PC-3 (cell line): ENCODE measurements at regions not wholly inside any gene's neighbourhood (a gene's known extent, or its start where the extent isn't known, plus 50 kb on each side); places are given as distances from the start of the nearest gene placed in this dataset.
"Not testable (repeated sequence)": the region's sequence is repeated elsewhere in the genome, so short reads cannot be mapped to it uniquely, and the experiment has no call there.

ENCODE experiments used
- ATAC-seq: fragments of 200-7000 bp; cut with Tn5 transposase; 2 replicates; pipeline ENCODE4 v1.9.1; 2020; ENCODE audit warnings: mild to moderate bottlenecking, moderate library complexity
- BruUV-seq: library from RNA; stranded (reverse); fragments of 400-500 nt; replicated peaks from 2 replicates; lab custom pipeline; 2021; lab: Mats Ljungman, UMichigan
- CTCF ChIA-PET: fragments of 300-600 bp; sonication (Branson Sonifier 250); formaldehyde crosslinking; loops from one replicate; lab custom pipeline; 2022; ENCODE audit warnings: antibody characterized with exemption; lab: Charles Lee
- POLR2A ChIA-PET: fragments of 300-600 bp; sonication (Branson Sonifier 250); formaldehyde crosslinking; loops from one replicate; lab custom pipeline; 2022; ENCODE audit warnings: antibody characterized with exemption; ENCODE audit not compliant: unreplicated experiment; lab: Charles Lee
- DNase-seq: peaks from one replicate; pipeline ENCODE4 v3.0.0-alpha.2; 2015
- H2AFZ ChIP-seq: fragments of 300-600 bp; sonication (generic); 2 replicates; pipeline ENCODE4 v1.6.0; 2016; ENCODE audit warnings: antibody characterized with exemption, low read length
- H3F3A ChIP-seq: fragments of 300-600 bp; sonication (generic); one replicate; pipeline ENCODE4 v1.6.0; 2017; ENCODE audit warnings: antibody characterized with exemption, low read length, control low read depth, mild to moderate bottlenecking; ENCODE audit not compliant: unreplicated experiment
- H3K27ac ChIP-seq: fragments of 300-600 bp; sonication (generic); 2 replicates; pipeline ENCODE4 v1.5.1; 2016; ENCODE audit warnings: mild to moderate bottlenecking, low read length
- H3K27me3 ChIP-seq: fragments of 300-600 bp; sonication (generic); 2 replicates; pipeline ENCODE4 v1.6.1; 2016; ENCODE audit warnings: low read length, mixed read lengths
- H3K36me3 ChIP-seq: fragments of 300-600 bp; sonication (generic); 2 replicates; pipeline ENCODE4 v1.6.1; 2016; ENCODE audit warnings: low read depth, mixed run types, low read length, mixed read lengths
- H3K4me1 ChIP-seq: fragments of 300-600 bp; sonication (generic); 2 replicates; pipeline ENCODE4 v1.5.1; 2016; ENCODE audit warnings: low read length; ENCODE audit not compliant: insufficient read depth
- H3K4me2 ChIP-seq: fragments of 300-600 bp; sonication (generic); 2 replicates; pipeline ENCODE4 v1.6.0; 2016; ENCODE audit warnings: low read length
- H3K4me3 ChIP-seq: fragments of 300-600 bp; sonication (generic); 2 replicates; pipeline ENCODE4 v1.5.1; 2016; ENCODE audit warnings: mild to moderate bottlenecking, low read length, mixed read lengths
- H3K79me2 ChIP-seq: fragments of 300-600 bp; sonication (generic); 2 replicates; pipeline ENCODE4 v1.6.1; 2017; ENCODE audit warnings: low read length, mixed read lengths
- H3K9ac ChIP-seq: fragments of 300-600 bp; sonication (generic); 2 replicates; pipeline ENCODE4 v1.6.0; 2016; ENCODE audit warnings: mild to moderate bottlenecking, low read length
- H3K9me2 ChIP-seq: fragments of 300-600 bp; sonication (generic); replicated peaks from 2 replicates; pipeline ENCODE4 v1.6.1; 2016; ENCODE audit warnings: mixed run types, low read length, mixed read lengths
- H3K9me3 ChIP-seq: fragments of 300-600 bp; sonication (generic); 2 replicates; pipeline ENCODE4 v1.6.1; 2016; ENCODE audit warnings: low read length, mixed read lengths
- H4K20me1 ChIP-seq: fragments of 300-600 bp; sonication (generic); 2 replicates; pipeline ENCODE4 v1.6.1; 2016; ENCODE audit warnings: low read length, mixed read lengths
- EZH2 ChIP-seq: fragments of 300-600 bp; sonication (generic); IDR thresholded peaks from one replicate; pipeline ENCODE4 v1.6.1; 2017; ENCODE audit warnings: antibody characterized with exemption, mild to moderate bottlenecking, low read length; ENCODE audit not compliant: unreplicated experiment
- EZH2phosphoT487 ChIP-seq: fragments of 300-600 bp; sonication (generic); IDR thresholded peaks from 2 replicates; pipeline ENCODE4 v1.6.1; 2018; ENCODE audit warnings: mild to moderate bottlenecking, antibody characterized with exemption, low read length, borderline replicate concordance
- intact Hi-C: fragments of 100-400 bp; cut with micrococcal nuclease; formaldehyde crosslinking; loops from 2 replicates; pipeline ENCODE4 v1.9.0; 2023
- TF ChIP-seq, protein P1 (sequence below): fragments of 300-600 bp; sonication (generic); conservative IDR thresholded peaks from 2 replicates; pipeline ENCODE4 v1.5.1; 2017; ENCODE audit warnings: antibody characterized with exemption, low read depth, mild to moderate bottlenecking, low read length

DNA sequence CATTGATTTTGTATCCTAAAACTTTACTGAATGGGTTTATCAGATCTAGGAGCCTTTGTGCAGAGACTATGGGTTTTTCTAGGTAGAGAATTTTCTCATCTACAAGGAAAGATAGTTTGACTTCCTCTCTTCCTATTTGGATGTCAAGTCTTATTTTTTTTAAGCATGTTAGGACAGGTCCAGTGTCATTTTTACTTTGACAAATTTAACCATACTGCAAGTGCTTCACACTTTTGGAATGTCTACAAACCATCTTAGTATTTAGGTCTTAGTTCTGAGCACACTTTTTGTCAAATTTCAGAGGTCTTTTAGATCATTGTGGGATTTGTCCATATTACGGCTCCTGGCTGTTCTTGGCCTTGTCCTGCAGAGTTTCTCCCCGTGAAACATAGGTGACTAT lies 715.2 kb upstream of the RAG2 start:
- Histone ChIP-seq H3K4me3 (no peak overlapping the region), H3K4me1 (no peaks in the 10 kb centered on the region), H3K27me3 (no peaks in the 10 kb centered on the region), H3K9me3 (no peaks in the 10 kb centered on the region), H4K20me1 (no peaks in the 10 kb centered on the region), H3K9ac (no peak overlapping the region), H3F3A (no peaks in the 10 kb centered on the region), H3K9me2 (no peaks in the 10 kb centered on the region), H3K36me3 (no peaks in the 10 kb centered on the region), H3K27ac (no peak overlapping the region), H3K79me2 (no peaks in the 10 kb centered on the region), H2AFZ (no peak overlapping the region), H3K4me2 (no peak overlapping the region)
- POLR2A ChIA-PET: no interaction called here
- no peak for DNase-seq
- CTCF ChIA-PET: no interaction called here
- no peak for ATAC-seq
- BruUV-seq: no TSS peak
- intact Hi-C loops: no loop called here
- TF ChIP-seq EZH2phosphoT487: no peak
- TF ChIP-seq, protein P1, sequence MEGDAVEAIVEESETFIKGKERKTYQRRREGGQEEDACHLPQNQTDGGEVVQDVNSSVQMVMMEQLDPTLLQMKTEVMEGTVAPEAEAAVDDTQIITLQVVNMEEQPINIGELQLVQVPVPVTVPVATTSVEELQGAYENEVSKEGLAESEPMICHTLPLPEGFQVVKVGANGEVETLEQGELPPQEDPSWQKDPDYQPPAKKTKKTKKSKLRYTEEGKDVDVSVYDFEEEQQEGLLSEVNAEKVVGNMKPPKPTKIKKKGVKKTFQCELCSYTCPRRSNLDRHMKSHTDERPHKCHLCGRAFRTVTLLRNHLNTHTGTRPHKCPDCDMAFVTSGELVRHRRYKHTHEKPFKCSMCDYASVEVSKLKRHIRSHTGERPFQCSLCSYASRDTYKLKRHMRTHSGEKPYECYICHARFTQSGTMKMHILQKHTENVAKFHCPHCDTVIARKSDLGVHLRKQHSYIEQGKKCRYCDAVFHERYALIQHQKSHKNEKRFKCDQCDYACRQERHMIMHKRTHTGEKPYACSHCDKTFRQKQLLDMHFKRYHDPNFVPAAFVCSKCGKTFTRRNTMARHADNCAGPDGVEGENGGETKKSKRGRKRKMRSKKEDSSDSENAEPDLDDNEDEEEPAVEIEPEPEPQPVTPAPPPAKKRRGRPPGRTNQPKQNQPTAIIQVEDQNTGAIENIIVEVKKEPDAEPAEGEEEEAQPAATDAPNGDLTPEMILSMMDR: no peak
- TF ChIP-seq EZH2: no peak

DNA sequence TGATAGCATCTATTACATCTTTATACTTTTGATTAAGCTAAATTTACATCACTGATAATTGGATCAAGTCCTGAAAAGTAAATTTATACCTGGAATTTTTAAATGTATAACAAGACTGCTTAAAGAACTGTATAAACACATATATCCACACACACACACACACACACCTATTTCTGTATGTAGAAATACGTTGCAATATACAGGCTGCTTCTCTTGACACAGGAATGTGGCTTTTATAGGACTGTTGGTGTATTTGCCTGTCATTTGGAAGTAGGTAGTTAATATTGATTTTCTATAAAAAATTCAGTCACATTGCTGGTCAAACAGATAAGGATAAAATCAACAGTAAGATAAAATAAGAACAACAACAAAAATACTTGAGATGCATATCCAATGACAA lies 708.5 kb upstream of the RAG2 start:
- no peak for DNase-seq
- H3K9me3 ChIP-seq: no peaks in the 10 kb centered on the region
- H4K20me1 ChIP-seq: no peaks in the 10 kb centered on the region
- no TSS peak for BruUV-seq
- H3K9ac ChIP-seq: no peak overlapping the region
- no peaks in the 10 kb centered on the region for H3K9me2 ChIP-seq
- H3K36me3 ChIP-seq: no peaks in the 10 kb centered on the region
- no peaks in the 10 kb centered on the region for H3F3A ChIP-seq
- ATAC-seq: peak; percentile 54; the same call in 1 of the 2 replicates
- no peaks in the 10 kb centered on the region for H3K79me2 ChIP-seq
- H3K27ac ChIP-seq: no peak overlapping the region
- H3K4me2 ChIP-seq: no peak overlapping the region
- H3K4me1 ChIP-seq: no peaks in the 10 kb centered on the region
- TF ChIP-seq, protein P1: no peak
- TF ChIP-seq EZH2: no peak
- H3K4me3 ChIP-seq: no peak overlapping the region
- H2AFZ ChIP-seq: no peak overlapping the region
- ChIA-PET POLR2A (no interaction called here), CTCF (no interaction called here)
- H3K27me3 ChIP-seq: no peaks in the 10 kb centered on the region
- intact Hi-C loops: no loop called here

DNA sequence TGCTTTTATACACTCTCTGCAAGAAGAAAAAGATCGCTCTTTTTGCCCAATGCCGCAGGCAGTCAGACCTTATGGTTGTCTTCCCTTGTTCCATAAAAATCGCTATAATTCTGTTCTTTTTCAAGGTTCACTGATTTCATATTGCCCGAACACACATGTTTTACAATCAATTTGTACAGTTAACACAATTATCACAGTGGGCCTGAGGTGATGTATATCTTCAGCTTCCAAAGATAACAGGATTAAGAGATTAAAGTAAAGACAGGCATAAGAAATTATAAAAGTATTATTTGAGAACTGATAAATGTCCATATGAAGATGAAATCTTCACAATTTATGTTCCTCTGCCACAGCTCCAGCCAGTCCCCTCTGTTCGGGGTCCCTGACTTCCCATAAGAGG lies 703.4 kb upstream of the RAG2 start:
- CTCF ChIA-PET, H3F3A ChIP-seq, H3K27me3 ChIP-seq: not testable (repeated sequence)

More for the DNA sequence above, 703.4 kb upstream of the RAG2 start:
- H3K4me3 ChIP-seq, H4K20me1 ChIP-seq, H3K4me2 ChIP-seq, DNase-seq, BruUV-seq, H3K9me2 ChIP-seq, ATAC-seq, H3K27ac ChIP-seq, H2AFZ ChIP-seq, H3K36me3 ChIP-seq, H3K9me3 ChIP-seq, POLR2A ChIA-PET, intact Hi-C loops, H3K4me1 ChIP-seq, H3K79me2 ChIP-seq, H3K9ac ChIP-seq: not testable (repeated sequence)
